ENCODE measurements at regions not wholly inside any gene's neighbourhood (a gene's known extent, or its start where the extent isn't known, plus 50 kb on each side); places are given as distances from the start of the nearest gene placed in this dataset.

GRCh38 chr22:25489947-25490346 lies 74.5 kb upstream of the GRK3 start:
- peaks cover 29% of the 10 kb centered on the region for H3K4me1 ChIP-seq (ENCODE audit: insufficient read depth, low read length)
- CTCF ChIA-PET (ENCODE audit: low intra/inter-chr PET ratio, low total read pairs), result no interaction called here
- H3K79me2 ChIP-seq (ENCODE audit: insufficient read depth, low read length), result no peaks in the 10 kb centered on the region
- H3K4me2 ChIP-seq (ENCODE audit: low read depth, low read length), result no peak overlapping the region
- FAIRE-seq, result no peak
- TF ChIP-seq NFIB (CRISPR knock-in tag; IDR thresholded peaks at IDR 0.05; ENCODE audit: borderline replicate concordance) (no peak), ZNF232 (CRISPR knock-in tag; IDR thresholded peaks at IDR 0.05; ENCODE audit: borderline replicate concordance) (no peak), KLF13 (CRISPR knock-in tag; IDR thresholded peaks at IDR 0.05) (no peak), MYC (CRISPR knock-in tag; IDR thresholded peaks at IDR 0.05; ENCODE audit: borderline replicate concordance) (no peak), MZF1 (CRISPR knock-in tag; IDR thresholded peaks at IDR 0.05; ENCODE audit: borderline replicate concordance) (no peak), ZC3H13 (CRISPR knock-in tag; IDR thresholded peaks at IDR 0.05) (no peak), HNF4A (CRISPR knock-in tag; IDR thresholded peaks at IDR 0.05) (no peak), LBX2 (CRISPR knock-in tag; IDR thresholded peaks at IDR 0.05; ENCODE audit: borderline replicate concordance) (no peak), MBNL3 (CRISPR knock-in tag; conservative IDR thresholded peaks at IDR 0.05) (no peak), ESRRA (CRISPR knock-in tag; IDR thresholded peaks at IDR 0.05; ENCODE audit: low read depth) (no peak), ZNF761 (CRISPR knock-in tag; conservative IDR thresholded peaks at IDR 0.05) (no peak), NCOA2 (CRISPR knock-in tag; IDR thresholded peaks at IDR 0.05) (no peak), CREM (IDR thresholded peaks at IDR 0.05) (no peak), CREM (CRISPR knock-in tag; IDR thresholded peaks at IDR 0.05) (no peak), ZNF772 (CRISPR knock-in tag; IDR thresholded peaks at IDR 0.05) (no peak), HHEX (CRISPR knock-in tag; IDR thresholded peaks at IDR 0.05) (no peak), CCAR2 (optimal IDR thresholded peaks at IDR 0.05; ENCODE audit: low read depth, low read length) (no peak), ZNF501 (CRISPR knock-in tag; IDR thresholded peaks at IDR 0.05) (no peak), STAT5B (CRISPR knock-in tag; IDR thresholded peaks at IDR 0.05) (no peak), SOX6 (IDR thresholded peaks at IDR 0.05) (no peak), SOX6 (CRISPR knock-in tag; IDR thresholded peaks at IDR 0.05) (no peak)
- H3K9ac ChIP-seq (ENCODE audit: insufficient read depth, low read depth, low read length), result no peak overlapping the region
- H3K27ac ChIP-seq (ENCODE audit: extremely low read length, insufficient read depth, low read length), result no peak overlapping the region
- H4K20me1 ChIP-seq (ENCODE audit: insufficient read depth, low read length), result no peaks in the 10 kb centered on the region
- POLR2A ChIA-PET, result no interaction called here
- no peak for ATAC-seq
- no peak for DNase-seq (ENCODE audit: low spot score)
- no peaks in the 10 kb centered on the region for H3K9me3 ChIP-seq (ENCODE audit: low read length)
- in situ Hi-C loops (cut with HindIII; ENCODE audit: extremely low pct_ligation_motif_present, low pct_unique_long_range_greater_than_20kb), result no loop called here
- no peak overlapping the region for H2AFZ ChIP-seq (ENCODE audit: low read length)
- intact Hi-C loops (cut with micrococcal nuclease; ENCODE audit: unreplicated experiment), result no loop called here
- WGBS (ENCODE audit: low lambda C conversion rate), result 93% methylated on average over 1 of the region's 1 CpG
- BruUV-seq (replicated peaks), result no TSS peak
- no peaks in the 10 kb centered on the region for H3K27me3 ChIP-seq (ENCODE audit: control insufficient read depth in 1 of 2, insufficient read depth in 2 of 2, low read length in 2 of 2)
- no peaks in the 10 kb centered on the region; a peak in 1 of 5 replicates for H3K36me3 ChIP-seq (replicated peaks in 1 of 2; ENCODE audit: control insufficient read depth in 1 of 2, insufficient read depth in 2 of 2, low read length in 2 of 2)
- no peak overlapping the region for H3K4me3 ChIP-seq (replicated peaks in 1 of 3; ENCODE audit: insufficient read depth in 1 of 3, low read depth in 2 of 3, low read length in 3 of 3)

All from HepG2 (cell line).